PC-9 (cell line): ENCODE measurements at regions not wholly inside any gene's neighbourhood (a gene's known extent, or its start where the extent isn't known, plus 50 kb on each side); places are given as distances from the start of the nearest gene placed in this dataset.

Experiments
- BruUV-seq: library from RNA; stranded (reverse); fragments of 400-500 nt; replicated peaks from 2 replicates; lab custom pipeline; 2021; lab: Mats Ljungman, UMichigan
- CTCF ChIA-PET: fragments of 300-600 bp; sonication (Branson Sonifier 250); formaldehyde crosslinking; loops from one replicate; lab custom pipeline; 2022; ENCODE audit warnings: antibody characterized with exemption; lab: Charles Lee
- POLR2A ChIA-PET: fragments of 300-600 bp; sonication (Branson Sonifier 250); formaldehyde crosslinking; loops from one replicate; lab custom pipeline; 2022; ENCODE audit warnings: antibody characterized with exemption; ENCODE audit not compliant: unreplicated experiment; lab: Charles Lee
- DNase-seq, 2 experiments: peaks; one replicate each; pipeline versions ENCODE4 v3.0.0 to v3.0.0-alpha.2; 2015 to 2022; ENCODE audit warnings: mixed read lengths in 1 of 2
- H2AFZ ChIP-seq: fragments of 200-600 bp; sonication (generic); 2 replicates; pipeline ENCODE4 v1.8.1; 2017; ENCODE audit warnings: antibody characterized with exemption
- H3F3A ChIP-seq: fragments of 200-600 bp; sonication (generic); 2 replicates; pipeline ENCODE4 v1.8.1; 2017; ENCODE audit warnings: antibody characterized with exemption, mild to moderate bottlenecking, low read depth; ENCODE audit not compliant: insufficient read depth
- H3K27ac ChIP-seq: fragments of 200-600 bp; sonication (generic); 2 replicates; pipeline ENCODE4 v1.6.1; 2016; ENCODE audit warnings: mixed run types
- H3K27me3 ChIP-seq: fragments of 200-600 bp; sonication (generic); 2 replicates; pipeline ENCODE4 v1.6.1; 2016; ENCODE audit warnings: low read depth, mixed run types; ENCODE audit not compliant: insufficient read depth
- H3K36me3 ChIP-seq: fragments of 200-600 bp; sonication (generic); 2 replicates; pipeline ENCODE4 v1.6.1; 2016; ENCODE audit warnings: low read depth, mixed run types
- H3K4me1 ChIP-seq: fragments of 200-600 bp; sonication (generic); replicated peaks from 2 replicates; pipeline ENCODE4 v1.6.1; 2016; ENCODE audit warnings: mixed run types; ENCODE audit not compliant: insufficient read depth
- H3K4me2 ChIP-seq: fragments of 200-600 bp; sonication (generic); 2 replicates; pipeline ENCODE4 v1.6.1; 2017; ENCODE audit warnings: mixed run types
- H3K4me3 ChIP-seq: fragments of 200-600 bp; sonication (generic); 2 replicates; pipeline ENCODE4 v1.6.1; 2016; ENCODE audit warnings: mixed run types
- H3K79me2 ChIP-seq: fragments of 200-600 bp; sonication (generic); 2 replicates; pipeline ENCODE4 v1.6.1; 2017; ENCODE audit warnings: low read depth, mixed run types
- H3K9me2 ChIP-seq: fragments of 200-600 bp; sonication (generic); 2 replicates; pipeline ENCODE4 v1.8.1; 2017; ENCODE audit warnings: mild to moderate bottlenecking; ENCODE audit not compliant: insufficient read depth
- H3K9me3 ChIP-seq: fragments of 200-600 bp; sonication (generic); 2 replicates; pipeline ENCODE4 v1.8.1; 2016; ENCODE audit warnings: low read depth; ENCODE audit not compliant: insufficient read depth
- H4K20me1 ChIP-seq: fragments of 200-600 bp; sonication (generic); 2 replicates; pipeline ENCODE4 v1.8.1; 2017; ENCODE audit not compliant: insufficient read depth
- CTCF ChIP-seq: fragments of 200-600 bp; sonication (generic); conservative IDR thresholded peaks from 2 replicates; pipeline ENCODE4 v1.6.1; 2017; ENCODE audit warnings: mixed run types, antibody characterized with exemption, mild to moderate bottlenecking, moderate library complexity
- EZH2 ChIP-seq: fragments of 200-600 bp; sonication (generic); IDR thresholded peaks from 2 replicates; pipeline ENCODE4 v1.8.0; 2017; ENCODE audit warnings: antibody characterized with exemption, low read depth
- intact Hi-C: fragments of 100-400 bp; cut with micrococcal nuclease; formaldehyde crosslinking; loops from one replicate; pipeline ENCODE4 v1.10.0; 2022; ENCODE audit not compliant: unreplicated experiment

- intact Hi-C loops: no loop called here
- H3K27ac ChIP-seq: no peak overlapping the region
Observed at GRCh38 chr5:133688391-133688790, 76.0 kb upstream of the FSTL4 start.

GRCh38 chr5:133687212-133688061 lies 75.1 kb upstream of the FSTL4 start:
- H3K9me2 ChIP-seq: no peaks in the 10 kb centered on the region
- ChIA-PET CTCF (no interaction called here), POLR2A (no interaction called here)
- H3K27me3 ChIP-seq: no peaks in the 10 kb centered on the region
- no peak overlapping the region for H3K4me3 ChIP-seq
- DNase-seq: no peak
- no peak overlapping the region for H2AFZ ChIP-seq
- H3K4me2 ChIP-seq: no peak overlapping the region
- no peaks in the 10 kb centered on the region for H3K79me2 ChIP-seq
- H4K20me1 ChIP-seq: no peaks in the 10 kb centered on the region
- TF ChIP-seq CTCF (no peak), EZH2 (no peak)
- intact Hi-C loops: no loop called here
- H3K36me3 ChIP-seq: no peaks in the 10 kb centered on the region
- H3K9me3 ChIP-seq: no peaks in the 10 kb centered on the region
- H3F3A ChIP-seq: no peaks in the 10 kb centered on the region; the same call in 1 of the 2 replicates
- BruUV-seq: no TSS peak
- H3K4me1 ChIP-seq: 0 out of 2 replicates have a peak, but pooled peaks cover 6% of the 10 kb centered on the region
- H3K27ac ChIP-seq: no peak overlapping the region

More at GRCh38 chr5:133688391-133688790, 76.0 kb upstream of the FSTL4 start:
- 0 out of 2 replicates have a peak, but pooled peaks cover 6% of the 10 kb centered on the region for H3K4me1 ChIP-seq
- H3K27me3 ChIP-seq: no peaks in the 10 kb centered on the region
- H2AFZ ChIP-seq: no peak overlapping the region
- no peaks in the 10 kb centered on the region for H3K79me2 ChIP-seq
- no peaks in the 10 kb centered on the region for H3K9me2 ChIP-seq
- TF ChIP-seq CTCF (no peak), EZH2 (no peak)
- ChIA-PET CTCF (no interaction called here), POLR2A (no interaction called here)
- H3K4me2 ChIP-seq: no peak overlapping the region
- no peaks in the 10 kb centered on the region for H3K9me3 ChIP-seq
- no peak for DNase-seq
- no TSS peak for BruUV-seq
- no peaks in the 10 kb centered on the region; the same call in 1 of the 2 replicates for H3F3A ChIP-seq
- no peaks in the 10 kb centered on the region for H3K36me3 ChIP-seq
- H4K20me1 ChIP-seq: no peaks in the 10 kb centered on the region
- no peak overlapping the region for H3K4me3 ChIP-seq

- no peak for DNase-seq
- no peak overlapping the region for H3K4me2 ChIP-seq
- CTCF ChIA-PET: no interaction called here
Observed at GRCh38 chr5:133686566-133686965, 74.2 kb upstream of the FSTL4 start.

More at GRCh38 chr5:133686566-133686965, 74.2 kb upstream of the FSTL4 start:
- Histone ChIP-seq H3K9me2 (no peaks in the 10 kb centered on the region), H3K79me2 (no peaks in the 10 kb centered on the region), H3K36me3 (no peaks in the 10 kb centered on the region), H3K9me3 (no peaks in the 10 kb centered on the region), H3K27ac (no peak overlapping the region), H2AFZ (no peak overlapping the region), H3F3A (no peaks in the 10 kb centered on the region; the same call in 1 of the 2 replicates), H3K4me1 (0 out of 2 replicates have a peak, but pooled peaks cover 6% of the 10 kb centered on the region), H3K27me3 (no peaks in the 10 kb centered on the region), H3K4me3 (no peak overlapping the region), H4K20me1 (no peaks in the 10 kb centered on the region)
- POLR2A ChIA-PET: no interaction called here
- no TSS peak for BruUV-seq
- intact Hi-C loops: no loop called here
- TF ChIP-seq EZH2 (no peak), CTCF (no peak)
